Heart left ventricle (tissue), 13 donors: ENCODE measurements at regions not wholly inside any gene's neighbourhood (a gene's known extent, or its start where the extent isn't known, plus 50 kb on each side); places are given as distances from the start of the nearest gene placed in this dataset.
"Not testable (repeated sequence)": the region's sequence is repeated elsewhere in the genome, so short reads cannot be mapped to it uniquely, and the experiment has no call there.

Source experiments
- CTCF ChIP-seq, 12 donors: fragments of 200-600 bp; sonication (generic) in 4 of 12; IDR thresholded peaks; one replicate each; pipeline versions ENCODE4 v1.5.0 to v1.8.0; 2018 to 2022; ENCODE audit warnings: antibody characterized with exemption in 12 of 12, mild to moderate bottlenecking in 5 of 12
- POLR2A ChIP-seq, 2 donors: fragments of 450-650 bp; IDR thresholded peaks; one replicate each; pipeline ENCODE4 v1.6.1; 2017; ENCODE audit warnings: antibody characterized with exemption in 2 of 2, mild to moderate bottlenecking in 2 of 2, moderate library complexity in 2 of 2
- donor health status: ischemic (EF 13 %, LVEDD 7.1; RV severe dilation, severe dysfunction).
- donor health status: DM: no; HTN: yes; CAD: no.
- donor health status: DM: no; HTN: no; CAD: no.
- donor health status: ischemic (EF 25% LVEDD 6.9; RV normal size, moderate dysfunction).
- donor health status: ischemic (EF 25% LVEDD 5.7; RV mildly dilated, moderate dysfunction).
- donor health status: ischemic (EF 35%, LVEDD 5.7; RV mildly dilated, moderate dysfunction).
- donor health status: nonischemic (EF 11% LVEDD 7.7; RV severe dilation, severe dysfunction).
- donor health status: DM: yes; HTN: yes; CAD: no.
- donor health status: PGD.
- donor health status: ischemic (EF 29% LVEDD 5.4; RV normal size, mild dysfunction).
- donor health status: nonischemic (EF 23%, LVEDD 6.1; RV moderate dilation, normal function).

DNA sequence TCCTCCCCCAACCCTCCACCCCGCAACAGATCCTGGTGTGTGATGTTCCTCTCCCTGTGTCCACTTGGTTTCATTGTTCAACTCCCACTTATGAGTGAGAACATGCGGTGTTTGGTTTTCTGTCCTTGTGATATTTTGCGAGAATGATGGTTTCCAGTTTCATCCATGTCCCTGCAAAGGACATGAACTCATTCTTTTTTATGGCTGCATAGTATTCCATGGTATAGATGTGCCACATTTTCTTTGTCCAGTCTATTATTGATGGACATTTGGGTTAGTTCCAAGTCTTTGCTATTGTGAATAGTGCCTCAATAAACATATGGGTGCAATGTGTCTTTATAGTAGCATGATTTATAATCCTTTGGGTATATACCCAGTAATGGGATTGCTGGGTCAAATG lies 63.7 kb upstream of the KIAA0040 start:
- TF ChIP-seq CTCF, POLR2A (IDR thresholded peaks at IDR 0.05): not testable (repeated sequence)
